HG02678 (cell line): ENCODE measurements at regions not wholly inside any gene's neighbourhood (a gene's known extent, or its start where the extent isn't known, plus 50 kb on each side); places are given as distances from the start of the nearest gene placed in this dataset.

Experiments
- ATAC-seq: cut with Tn5 transposase; IDR thresholded peaks from one replicate; pipeline ENCODE4 v1.9.1; 2021; ENCODE audit warnings: mild to moderate bottlenecking, moderate library complexity; ENCODE audit not compliant: unreplicated experiment

- no peak for ATAC-seq
Measured at GRCh38 chr7:131235489-131236317, 92.0 kb upstream of the MKLN1 start.

GRCh38 chr7:131236318-131236672 lies 91.4 kb upstream of the MKLN1 start:
- no peak for ATAC-seq

GRCh38 chr7:131238347-131238931 lies 89.2 kb upstream of the MKLN1 start:
- ATAC-seq: no peak

GRCh38 chr7:131241386-131241785 lies 86.3 kb upstream of the MKLN1 start:
- ATAC-seq: no peak

GRCh38 chr7:131242123-131242650 lies 85.5 kb upstream of the MKLN1 start:
- no peak for ATAC-seq

GRCh38 chr7:131244259-131244852 lies 83.3 kb upstream of the MKLN1 start:
- ATAC-seq: no peak

GRCh38 chr7:131249003-131249402 lies 78.7 kb upstream of the MKLN1 start:
- ATAC-seq: no peak

- ATAC-seq: no peak
Measured at GRCh38 chr7:131249483-131249882, 78.2 kb upstream of the MKLN1 start.

GRCh38 chr7:131250331-131250730 lies 77.3 kb upstream of the MKLN1 start:
- ATAC-seq: no peak

GRCh38 chr7:131251371-131251770 lies 76.3 kb upstream of the MKLN1 start:
- ATAC-seq: no peak

GRCh38 chr7:131252976-131253375 lies 74.7 kb upstream of the MKLN1 start:
- ATAC-seq: no peak

- ATAC-seq: no peak
Measured at GRCh38 chr7:131254211-131254610, 73.5 kb upstream of the MKLN1 start.

- no peak for ATAC-seq
Measured at GRCh38 chr7:131255242-131255641, 72.4 kb upstream of the MKLN1 start.

GRCh38 chr7:131261476-131261994 lies 66.1 kb upstream of the MKLN1 start:
- ATAC-seq: no peak

- ATAC-seq: no peak
Measured at GRCh38 chr7:131265227-131265626, 62.4 kb upstream of the MKLN1 start.

- ATAC-seq: no peak
Measured at GRCh38 chr7:131267631-131268030, 60.0 kb upstream of the MKLN1 start.

GRCh38 chr7:131268906-131269305 lies 58.8 kb upstream of the MKLN1 start:
- ATAC-seq: no peak

- no peak for ATAC-seq
Measured at GRCh38 chr7:131272086-131272485, 55.6 kb upstream of the MKLN1 start.

GRCh38 chr7:131274986-131275385 lies 52.7 kb upstream of the MKLN1 start:
- ATAC-seq: no peak

GRCh38 chr7:131276190-131276589 lies 51.5 kb upstream of the MKLN1 start:
- no peak for ATAC-seq

GRCh38 chr7:131276748-131277147 lies 50.9 kb upstream of the MKLN1 start:
- ATAC-seq: no peak
